ENCODE measurements at regions not wholly inside any gene's neighbourhood (a gene's known extent, or its start where the extent isn't known, plus 50 kb on each side); places are given as distances from the start of the nearest gene placed in this dataset.

GRCh38 chr7:124462249-124462648 lies 303.3 kb downstream of the GPR37 start:
- no peak overlapping the region for H3K4me3 ChIP-seq
- TF ChIP-seq POLR2A (IDR thresholded peaks at IDR 0.05): no peak
- TF ChIP-seq CTCF (IDR thresholded peaks at IDR 0.05): no peak
- no peak for TF ChIP-seq POLR2AphosphoS5 (IDR thresholded peaks at IDR 0.05)
- TF ChIP-seq EP300 (IDR thresholded peaks at IDR 0.05): no peak
- no peaks in the 10 kb centered on the region for H3K36me3 ChIP-seq
- intact Hi-C loops (cut with DNase I): no loop called here
- peaks cover 0 to 10% (median 3%) of the 10 kb centered on the region in 4 donors for H3K4me1 ChIP-seq
- H3K27me3 ChIP-seq: no peaks in the 10 kb centered on the region
- H3K27ac ChIP-seq: no peak overlapping the region
- 20 to 49% methylated on average over 1 of the region's 1 CpG for WGBS, 2 donors
- no peak for DNase-seq
- H3K9me3 ChIP-seq: no peaks in the 10 kb centered on the region

- no peaks in the 10 kb centered on the region for H3K27me3 ChIP-seq
- H3K4me1 ChIP-seq: peaks cover 0 to 10% (median 3%) of the 10 kb centered on the region in 4 donors
- no peaks in the 10 kb centered on the region for H3K9me3 ChIP-seq
- no peak for DNase-seq
- H3K36me3 ChIP-seq: no peaks in the 10 kb centered on the region
- TF ChIP-seq POLR2A (IDR thresholded peaks at IDR 0.05) (no peak), EP300 (IDR thresholded peaks at IDR 0.05) (no peak), POLR2AphosphoS5 (IDR thresholded peaks at IDR 0.05) (no peak), CTCF (IDR thresholded peaks at IDR 0.05) (no peak)
- intact Hi-C loops (cut with DNase I): no loop called here
- 52 to 65% methylated on average over 2 of the region's 2 CpGs for WGBS, 2 donors
- H3K27ac ChIP-seq: no peak overlapping the region
- no peak overlapping the region for H3K4me3 ChIP-seq
Measured at GRCh38 chr7:124460555-124460954, 305.0 kb downstream of the GPR37 start.

- intact Hi-C loops (cut with DNase I): no loop called here
- no peak overlapping the region for H3K4me3 ChIP-seq
- TF ChIP-seq POLR2AphosphoS5 (IDR thresholded peaks at IDR 0.05) (no peak), POLR2A (IDR thresholded peaks at IDR 0.05) (no peak), EP300 (IDR thresholded peaks at IDR 0.05) (no peak), CTCF (IDR thresholded peaks at IDR 0.05) (no peak)
- no peak for DNase-seq
- H3K4me1 ChIP-seq: peaks cover 0 to 10% (median 3%) of the 10 kb centered on the region in 4 donors
- no peaks in the 10 kb centered on the region for H3K36me3 ChIP-seq
- 84 to 87% methylated on average over 1 of the region's 1 CpG for WGBS, 2 donors
- H3K27me3 ChIP-seq: no peaks in the 10 kb centered on the region
- peak overlapping the region in 2 of 4 donors; percentile 1 to 55 for H3K27ac ChIP-seq
- no peaks in the 10 kb centered on the region for H3K9me3 ChIP-seq
Measured at GRCh38 chr7:124460056-124460450, 305.5 kb downstream of the GPR37 start.

- intact Hi-C loops (cut with DNase I): no loop called here
- Histone ChIP-seq H3K27ac (peak overlapping the region in 2 of 4 donors; percentile 1 to 55), H3K36me3 (no peaks in the 10 kb centered on the region), H3K4me1 (peaks cover 0 to 10% (median 3%) of the 10 kb centered on the region in 4 donors), H3K9me3 (no peaks in the 10 kb centered on the region), H3K27me3 (no peaks in the 10 kb centered on the region), H3K4me3 (no peak overlapping the region)
- TF ChIP-seq EP300 (IDR thresholded peaks at IDR 0.05) (no peak), POLR2AphosphoS5 (IDR thresholded peaks at IDR 0.05) (peak in 3 of 4 donors; percentile 9 to 30 (median 12)), POLR2A (IDR thresholded peaks at IDR 0.05) (no peak), CTCF (IDR thresholded peaks at IDR 0.05) (no peak)
- DNase-seq: peak; percentile 66
- 27 to 54% methylated on average over 8 of the region's 8 CpGs for WGBS, 2 donors
Measured at GRCh38 chr7:124459101-124460055, 306.2 kb downstream of the GPR37 start.

All from sigmoid colon (tissue), 6 donors.